Neural cell (in vitro differentiated cells): ENCODE measurements at regions not wholly inside any gene's neighbourhood (a gene's known extent, or its start where the extent isn't known, plus 50 kb on each side); places are given as distances from the start of the nearest gene placed in this dataset.

ENCODE experiments used
- H2AFZ ChIP-seq: fragments of 200-600, 300-800 bp; sonication (generic), shearing (Covaris generic); 2 replicates; pipeline ENCODE4 v1.6.0; 2014; ENCODE audit warnings: low read depth, mild to moderate bottlenecking, antibody characterized with exemption, low read length, moderate library complexity
- H3F3A ChIP-seq: fragments of 200-600 bp; shearing (Covaris generic); 2 replicates; pipeline ENCODE4 v1.6.1; 2016; ENCODE audit warnings: mild to moderate bottlenecking, moderate library complexity, mixed read lengths, antibody characterized with exemption, low read length; ENCODE audit not compliant: insufficient read depth, poor library complexity, severe bottlenecking
- H3K27ac ChIP-seq: fragments of 200-600, 300-800 bp; sonication (generic), shearing (Covaris generic); 2 replicates; pipeline ENCODE4 v1.5.1; 2014; ENCODE audit warnings: mild to moderate bottlenecking, low read length, moderate library complexity
- H3K27me3 ChIP-seq: fragments of 300-800, 200-600 bp; sonication (generic), shearing (Covaris generic); 2 replicates; pipeline ENCODE4 v1.6.0; 2014; ENCODE audit warnings: mild to moderate bottlenecking, low read depth, low read length, moderate library complexity; ENCODE audit not compliant: insufficient read depth
- H3K36me3 ChIP-seq: fragments of 300-800, 200-600 bp; sonication (generic), shearing (Covaris generic); 2 replicates; pipeline ENCODE4 v1.5.1; 2014; ENCODE audit warnings: mild to moderate bottlenecking, antibody characterized with exemption, low read length, moderate library complexity; ENCODE audit not compliant: insufficient read depth
- H3K4me2 ChIP-seq: fragments of 300-800, 200-600 bp; sonication (generic), shearing (Covaris generic); 2 replicates; pipeline ENCODE4 v1.6.0; 2014; ENCODE audit warnings: mild to moderate bottlenecking, low read length
- H3K4me3 ChIP-seq: fragments of 300-800, 200-600 bp; sonication (generic), shearing (Covaris generic); 2 replicates; pipeline ENCODE4 v1.5.1; 2014; ENCODE audit warnings: mild to moderate bottlenecking, low read length, moderate library complexity
- H3K79me2 ChIP-seq: fragments of 200-600 bp; shearing (Covaris generic); replicated peaks from 2 replicates; pipeline ENCODE4 v1.6.0; 2014; ENCODE audit warnings: mild to moderate bottlenecking, low read length, moderate library complexity; ENCODE audit not compliant: insufficient read depth
- H3K9ac ChIP-seq: fragments of 300-800, 200-600 bp; sonication (generic), shearing (Covaris generic); 2 replicates; pipeline ENCODE4 v1.6.1; 2016; ENCODE audit warnings: mild to moderate bottlenecking, low read length, mixed read lengths
- H3K9me2 ChIP-seq: fragments of 200-600 bp; shearing (Covaris generic); 2 replicates; pipeline ENCODE4 v1.6.1; 2016; ENCODE audit warnings: mild to moderate bottlenecking, low read length, mixed read lengths; ENCODE audit not compliant: insufficient read depth
- H3K9me3 ChIP-seq: fragments of 200-600, 300-800 bp; sonication (generic), shearing (Covaris generic); 2 replicates; pipeline ENCODE4 v1.6.1; 2016; ENCODE audit warnings: mild to moderate bottlenecking, mixed run types, low read length, moderate library complexity, mixed read lengths
- H4K20me1 ChIP-seq: fragments of 200-600 bp; shearing (Covaris generic); 2 replicates; pipeline ENCODE4 v1.6.1; 2016; ENCODE audit warnings: mild to moderate bottlenecking, mixed run types; ENCODE audit not compliant: insufficient read depth
- EP300 ChIP-seq: fragments of 450-650 bp; conservative IDR thresholded peaks from 2 replicates; pipeline ENCODE4 v1.6.1; 2014; ENCODE audit warnings: antibody characterized with exemption, mild to moderate bottlenecking, moderate library complexity; ENCODE audit not compliant: poor library complexity, severe bottlenecking
- EZH2 ChIP-seq: fragments of 200-600, 300-800 bp; shearing (Covaris generic), sonication (generic); IDR thresholded peaks from 2 replicates; pipeline ENCODE4 v1.6.1; 2014; ENCODE audit warnings: antibody characterized with exemption, low read length, borderline replicate concordance, mild to moderate bottlenecking; ENCODE audit not compliant: insufficient read depth, poor library complexity, severe bottlenecking
- MXI1 ChIP-seq: fragments of 450-650 bp; conservative IDR thresholded peaks from 2 replicates; pipeline ENCODE4 v1.6.1; 2014; ENCODE audit warnings: antibody characterized with exemption, mild to moderate bottlenecking; ENCODE audit not compliant: poor library complexity, severe bottlenecking
- POLR2AphosphoS5 ChIP-seq: IDR thresholded peaks from 2 replicates; pipeline ENCODE4 v1.6.1; 2012
- RAD21 ChIP-seq: fragments of 450-650 bp; conservative IDR thresholded peaks from 2 replicates; pipeline ENCODE4 v1.6.1; 2014; ENCODE audit warnings: antibody characterized with exemption, mild to moderate bottlenecking, moderate library complexity
- SMC3 ChIP-seq: fragments of 450-650 bp; conservative IDR thresholded peaks from 2 replicates; pipeline ENCODE4 v1.6.1; 2014; ENCODE audit warnings: antibody characterized with exemption, mild to moderate bottlenecking, moderate library complexity; ENCODE audit not compliant: poor library complexity
- TAF1 ChIP-seq: IDR thresholded peaks from 2 replicates; pipeline ENCODE4 v1.6.1; 2012; ENCODE audit warnings: low read depth
- TF ChIP-seq, protein P1 (sequence below): fragments of 450-650 bp; IDR thresholded peaks from 2 replicates; pipeline ENCODE4 v1.5.1; 2014; ENCODE audit warnings: antibody characterized with exemption, mild to moderate bottlenecking, moderate library complexity; ENCODE audit not compliant: poor library complexity, severe bottlenecking
- TF ChIP-seq, protein P2 (sequence below): IDR thresholded peaks from 2 replicates; pipeline ENCODE4 v1.6.1; 2012; ENCODE audit warnings: borderline replicate concordance

DNA sequence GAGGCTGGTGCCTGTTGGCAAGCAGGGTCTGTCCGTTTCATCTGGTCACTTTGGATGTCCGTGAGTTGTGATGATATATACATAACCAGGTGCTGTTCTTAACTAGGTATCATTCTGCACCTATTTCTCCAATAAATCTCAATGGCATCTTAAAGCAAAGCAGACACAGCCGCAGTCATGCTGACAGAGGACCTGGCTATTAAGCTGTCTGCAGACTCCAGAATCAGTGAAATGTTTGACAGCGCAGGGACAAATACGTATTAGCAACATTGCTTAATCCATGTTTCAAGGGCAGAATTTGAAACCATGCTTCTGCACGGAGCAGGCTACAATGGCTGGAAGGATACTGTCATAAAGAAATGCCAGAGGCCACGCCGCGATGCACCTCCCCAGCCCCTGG, 414.6 kb downstream of the ZNF516 start:
- H3K9ac ChIP-seq, result no peak overlapping the region
- no peaks in the 10 kb centered on the region for H3F3A ChIP-seq
- no peaks in the 10 kb centered on the region for H4K20me1 ChIP-seq
- TF ChIP-seq, protein P1, sequence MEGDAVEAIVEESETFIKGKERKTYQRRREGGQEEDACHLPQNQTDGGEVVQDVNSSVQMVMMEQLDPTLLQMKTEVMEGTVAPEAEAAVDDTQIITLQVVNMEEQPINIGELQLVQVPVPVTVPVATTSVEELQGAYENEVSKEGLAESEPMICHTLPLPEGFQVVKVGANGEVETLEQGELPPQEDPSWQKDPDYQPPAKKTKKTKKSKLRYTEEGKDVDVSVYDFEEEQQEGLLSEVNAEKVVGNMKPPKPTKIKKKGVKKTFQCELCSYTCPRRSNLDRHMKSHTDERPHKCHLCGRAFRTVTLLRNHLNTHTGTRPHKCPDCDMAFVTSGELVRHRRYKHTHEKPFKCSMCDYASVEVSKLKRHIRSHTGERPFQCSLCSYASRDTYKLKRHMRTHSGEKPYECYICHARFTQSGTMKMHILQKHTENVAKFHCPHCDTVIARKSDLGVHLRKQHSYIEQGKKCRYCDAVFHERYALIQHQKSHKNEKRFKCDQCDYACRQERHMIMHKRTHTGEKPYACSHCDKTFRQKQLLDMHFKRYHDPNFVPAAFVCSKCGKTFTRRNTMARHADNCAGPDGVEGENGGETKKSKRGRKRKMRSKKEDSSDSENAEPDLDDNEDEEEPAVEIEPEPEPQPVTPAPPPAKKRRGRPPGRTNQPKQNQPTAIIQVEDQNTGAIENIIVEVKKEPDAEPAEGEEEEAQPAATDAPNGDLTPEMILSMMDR, result no peak
- TF ChIP-seq POLR2AphosphoS5 (peak; percentile 98), EP300 (peak; percentile 98)
- TF ChIP-seq, protein P2, sequence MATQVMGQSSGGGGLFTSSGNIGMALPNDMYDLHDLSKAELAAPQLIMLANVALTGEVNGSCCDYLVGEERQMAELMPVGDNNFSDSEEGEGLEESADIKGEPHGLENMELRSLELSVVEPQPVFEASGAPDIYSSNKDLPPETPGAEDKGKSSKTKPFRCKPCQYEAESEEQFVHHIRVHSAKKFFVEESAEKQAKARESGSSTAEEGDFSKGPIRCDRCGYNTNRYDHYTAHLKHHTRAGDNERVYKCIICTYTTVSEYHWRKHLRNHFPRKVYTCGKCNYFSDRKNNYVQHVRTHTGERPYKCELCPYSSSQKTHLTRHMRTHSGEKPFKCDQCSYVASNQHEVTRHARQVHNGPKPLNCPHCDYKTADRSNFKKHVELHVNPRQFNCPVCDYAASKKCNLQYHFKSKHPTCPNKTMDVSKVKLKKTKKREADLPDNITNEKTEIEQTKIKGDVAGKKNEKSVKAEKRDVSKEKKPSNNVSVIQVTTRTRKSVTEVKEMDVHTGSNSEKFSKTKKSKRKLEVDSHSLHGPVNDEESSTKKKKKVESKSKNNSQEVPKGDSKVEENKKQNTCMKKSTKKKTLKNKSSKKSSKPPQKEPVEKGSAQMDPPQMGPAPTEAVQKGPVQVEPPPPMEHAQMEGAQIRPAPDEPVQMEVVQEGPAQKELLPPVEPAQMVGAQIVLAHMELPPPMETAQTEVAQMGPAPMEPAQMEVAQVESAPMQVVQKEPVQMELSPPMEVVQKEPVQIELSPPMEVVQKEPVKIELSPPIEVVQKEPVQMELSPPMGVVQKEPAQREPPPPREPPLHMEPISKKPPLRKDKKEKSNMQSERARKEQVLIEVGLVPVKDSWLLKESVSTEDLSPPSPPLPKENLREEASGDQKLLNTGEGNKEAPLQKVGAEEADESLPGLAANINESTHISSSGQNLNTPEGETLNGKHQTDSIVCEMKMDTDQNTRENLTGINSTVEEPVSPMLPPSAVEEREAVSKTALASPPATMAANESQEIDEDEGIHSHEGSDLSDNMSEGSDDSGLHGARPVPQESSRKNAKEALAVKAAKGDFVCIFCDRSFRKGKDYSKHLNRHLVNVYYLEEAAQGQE, result peak; percentile 37
- no peak overlapping the region for H2AFZ ChIP-seq
- no peaks in the 10 kb centered on the region for H3K36me3 ChIP-seq
- no peak overlapping the region for H3K4me3 ChIP-seq
- H3K9me3 ChIP-seq, result no peaks in the 10 kb centered on the region
- no peaks in the 10 kb centered on the region for H3K27me3 ChIP-seq
- H3K27ac ChIP-seq, result no peak overlapping the region
- H3K4me2 ChIP-seq, result no peak overlapping the region
- no peaks in the 10 kb centered on the region for H3K79me2 ChIP-seq
- H3K9me2 ChIP-seq, result no peaks in the 10 kb centered on the region

DNA sequence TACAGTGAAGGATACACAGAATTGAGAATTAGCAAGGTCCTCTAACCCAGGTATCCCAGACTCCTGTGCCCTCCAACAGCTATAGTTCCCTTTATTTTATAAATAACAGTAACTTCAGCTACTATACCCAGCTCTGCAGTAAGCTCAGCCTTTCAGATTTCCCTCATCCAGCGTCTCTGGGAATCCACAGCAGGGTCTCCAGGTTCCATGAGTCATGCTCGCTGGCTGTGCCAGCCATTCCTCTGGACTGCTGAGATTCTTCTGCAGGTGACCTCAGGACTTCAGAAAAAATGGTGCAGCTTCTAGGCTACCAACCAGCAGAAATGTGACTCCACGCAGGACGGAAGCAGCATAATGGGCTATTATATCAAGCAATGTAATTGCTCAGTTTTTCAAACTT, 419.3 kb downstream of the ZNF516 start:
- TF ChIP-seq, protein P1, result no peak
- no peak for TF ChIP-seq MXI1
- TF ChIP-seq TAF1, result no peak
- no peak for TF ChIP-seq RAD21
- no peak for TF ChIP-seq SMC3
- TF ChIP-seq, protein P2, result no peak
- no peak for TF ChIP-seq EP300
- TF ChIP-seq POLR2AphosphoS5, result no peak
- TF ChIP-seq EZH2, result no peak
- Histone ChIP-seq H3F3A (no peaks in the 10 kb centered on the region), H3K79me2 (no peaks in the 10 kb centered on the region)

More for the DNA sequence above, 419.3 kb downstream of the ZNF516 start:
- Histone ChIP-seq H3K36me3 (no peaks in the 10 kb centered on the region), H3K27ac (no peak overlapping the region), H3K9ac (no peak overlapping the region), H3K9me3 (no peaks in the 10 kb centered on the region), H3K27me3 (no peaks in the 10 kb centered on the region), H3K4me2 (no peak overlapping the region), H3K4me3 (no peak overlapping the region), H3K9me2 (no peaks in the 10 kb centered on the region), H2AFZ (no peak overlapping the region), H4K20me1 (no peaks in the 10 kb centered on the region)
